ENCODE measurements at regions not wholly inside any gene's neighbourhood (a gene's known extent, or its start where the extent isn't known, plus 50 kb on each side); places are given as distances from the start of the nearest gene placed in this dataset.
"Not testable (repeated sequence)": the region's sequence is repeated elsewhere in the genome, so short reads cannot be mapped to it uniquely, and the experiment has no call there.

- H3K27me3 ChIP-seq (ENCODE audit: low read depth); ATAC-seq; H3K9me3 ChIP-seq; intact Hi-C loops (cut with DNase I); H3K4me1 ChIP-seq; H3K27ac ChIP-seq; H3K4me3 ChIP-seq; DNase-seq; H3K36me3 ChIP-seq: not testable (repeated sequence)
These were observed 561.4 kb downstream of the PRIM2 start for GRCh38 chr6:57878792-57879191.

- H3K27ac ChIP-seq; H3K4me1 ChIP-seq; intact Hi-C loops (cut with DNase I); H3K4me3 ChIP-seq; H3K9me3 ChIP-seq; DNase-seq; H3K36me3 ChIP-seq; ATAC-seq; H3K27me3 ChIP-seq (ENCODE audit: low read depth): not testable (repeated sequence)
These were observed 581.4 kb downstream of the PRIM2 start for GRCh38 chr6:57898850-57899249.

- H3K4me3 ChIP-seq; DNase-seq; H3K4me1 ChIP-seq; H3K27me3 ChIP-seq (ENCODE audit: low read depth); intact Hi-C loops (cut with DNase I); H3K9me3 ChIP-seq; H3K27ac ChIP-seq; H3K36me3 ChIP-seq; ATAC-seq: not testable (repeated sequence)
These were observed 583.4 kb downstream of the PRIM2 start for GRCh38 chr6:57900687-57901399.

GRCh38 chr6:57901445-57901844 lies 584.0 kb downstream of the PRIM2 start:
- H3K4me3 ChIP-seq; ATAC-seq; H3K4me1 ChIP-seq; H3K36me3 ChIP-seq; DNase-seq; H3K27ac ChIP-seq; intact Hi-C loops (cut with DNase I); H3K27me3 ChIP-seq (ENCODE audit: low read depth); H3K9me3 ChIP-seq: not testable (repeated sequence)

- DNase-seq; intact Hi-C loops (cut with DNase I); H3K9me3 ChIP-seq; H3K36me3 ChIP-seq; ATAC-seq; H3K27me3 ChIP-seq (ENCODE audit: low read depth); H3K27ac ChIP-seq; H3K4me1 ChIP-seq; H3K4me3 ChIP-seq: not testable (repeated sequence)
These were observed 586.9 kb downstream of the PRIM2 start for GRCh38 chr6:57904356-57904755.

- H3K27ac ChIP-seq; H3K4me1 ChIP-seq; DNase-seq; H3K4me3 ChIP-seq; H3K9me3 ChIP-seq; H3K27me3 ChIP-seq (ENCODE audit: low read depth); intact Hi-C loops (cut with DNase I); ATAC-seq: not testable (repeated sequence)
- peaks cover 18% of the 10 kb centered on the region for H3K36me3 ChIP-seq
These were observed 597.9 kb downstream of the PRIM2 start for GRCh38 chr6:57915300-57915699.

GRCh38 chr6:57942966-57943365 lies 625.5 kb downstream of the PRIM2 start:
- intact Hi-C loops (cut with DNase I); H3K4me1 ChIP-seq; H3K27me3 ChIP-seq (ENCODE audit: low read depth); DNase-seq; H3K27ac ChIP-seq; H3K9me3 ChIP-seq; H3K4me3 ChIP-seq; ATAC-seq: not testable (repeated sequence)
- peaks cover 20% of the 10 kb centered on the region for H3K36me3 ChIP-seq

- peaks cover 35% of the 10 kb centered on the region for H3K36me3 ChIP-seq
- DNase-seq; H3K4me1 ChIP-seq; H3K27ac ChIP-seq; H3K4me3 ChIP-seq; H3K9me3 ChIP-seq; intact Hi-C loops (cut with DNase I); H3K27me3 ChIP-seq (ENCODE audit: low read depth); ATAC-seq: not testable (repeated sequence)
These were observed 628.8 kb downstream of the PRIM2 start for GRCh38 chr6:57946084-57946768.

GRCh38 chr6:57946769-57947091 lies 629.3 kb downstream of the PRIM2 start:
- ATAC-seq; H3K4me1 ChIP-seq; H3K27ac ChIP-seq; DNase-seq; H3K4me3 ChIP-seq; H3K9me3 ChIP-seq; H3K27me3 ChIP-seq (ENCODE audit: low read depth); intact Hi-C loops (cut with DNase I): not testable (repeated sequence)
- peaks cover 35% of the 10 kb centered on the region for H3K36me3 ChIP-seq

- H3K9me3 ChIP-seq; intact Hi-C loops (cut with DNase I); H3K4me3 ChIP-seq; H3K4me1 ChIP-seq; DNase-seq; H3K27me3 ChIP-seq (ENCODE audit: low read depth); H3K27ac ChIP-seq; ATAC-seq: not testable (repeated sequence)
- H3K36me3 ChIP-seq, result peaks cover 35% of the 10 kb centered on the region
These were observed 631.1 kb downstream of the PRIM2 start for GRCh38 chr6:57948481-57948880.

GRCh38 chr6:57950430-57950829 lies 633.0 kb downstream of the PRIM2 start:
- H3K27ac ChIP-seq; H3K9me3 ChIP-seq; H3K4me3 ChIP-seq; intact Hi-C loops (cut with DNase I); H3K27me3 ChIP-seq (ENCODE audit: low read depth); H3K4me1 ChIP-seq; ATAC-seq; DNase-seq: not testable (repeated sequence)
- peaks cover 35% of the 10 kb centered on the region for H3K36me3 ChIP-seq

- H3K36me3 ChIP-seq; DNase-seq; H3K4me1 ChIP-seq; H3K4me3 ChIP-seq; intact Hi-C loops (cut with DNase I); H3K9me3 ChIP-seq; ATAC-seq; H3K27ac ChIP-seq; H3K27me3 ChIP-seq (ENCODE audit: low read depth): not testable (repeated sequence)
These were observed 649.3 kb downstream of the PRIM2 start for GRCh38 chr6:57966757-57967156.

GRCh38 chr6:57971956-57972355 lies 654.5 kb downstream of the PRIM2 start:
- H3K4me3 ChIP-seq; H3K36me3 ChIP-seq; H3K4me1 ChIP-seq; ATAC-seq; H3K9me3 ChIP-seq; H3K27me3 ChIP-seq (ENCODE audit: low read depth); H3K27ac ChIP-seq; DNase-seq; intact Hi-C loops (cut with DNase I): not testable (repeated sequence)

Data from lower lobe of right lung (tissue), 2 donors.